HCT116 (cell line): ENCODE measurements at regions not wholly inside any gene's neighbourhood (a gene's known extent, or its start where the extent isn't known, plus 50 kb on each side); places are given as distances from the start of the nearest gene placed in this dataset.

Source experiments
- ATAC-seq: fragments of 200-7000 bp; cut with Tn5 transposase; 2 replicates; pipeline ENCODE4 v1.9.1; 2020; ENCODE audit warnings: mild to moderate bottlenecking, moderate library complexity
- BruUV-seq: library from RNA; stranded (reverse); fragments of 400-500 nt; replicated peaks from 2 replicates; lab custom pipeline; 2021; lab: Mats Ljungman, UMichigan
- CTCF ChIA-PET: fragments of 300-600 bp; sonication (Branson Sonifier 250); formaldehyde crosslinking; loops from one replicate; lab custom pipeline; 2021; ENCODE audit warnings: antibody characterized with exemption; lab: Charles Lee
- POLR2A ChIA-PET: fragments of 300-600, 350-600 bp; sonication (Branson Sonifier 250); formaldehyde crosslinking; loops from one replicate; lab custom pipeline; 2021; ENCODE audit warnings: antibody characterized with exemption; lab: Charles Lee
- RAD21 ChIA-PET, 2 experiments: fragments of 300-600 bp; sonication (Branson Sonifier 250); formaldehyde crosslinking; loops; one replicate each; lab custom pipeline; 2023; ENCODE audit warnings: low total read pairs in 2 of 2; ENCODE audit not compliant: uncharacterized antibody in 2 of 2, unreplicated experiment in 2 of 2, low non-redundant PET in 1 of 2; lab: Charles Lee
- DNase-seq: peaks from one replicate; pipeline ENCODE4 v3.0.0-alpha.2; 2010; ENCODE audit warnings: low read depth, low spot score
- H2AFZ ChIP-seq: fragments of 200-600 bp; shearing (Covaris generic), sonication (generic); 2 replicates; pipeline ENCODE4 v1.6.1; 2017; ENCODE audit warnings: low read depth, mixed run types, mixed read lengths, antibody characterized with exemption, low read length; ENCODE audit not compliant: poor library complexity, severe bottlenecking
- H3K27ac ChIP-seq: 2 replicates; pipeline ENCODE4 v1.5.1; 2012; ENCODE audit warnings: low read depth, low read length
- H3K27me3 ChIP-seq: fragments of 200-600 bp; sonication (generic); 2 replicates; pipeline ENCODE4 v1.6.1; 2016; ENCODE audit warnings: mixed run types, low read length, mixed read lengths; ENCODE audit not compliant: insufficient read depth
- H3K36me3 ChIP-seq, 2 experiments: fragments of 200-500 bp in 1 of 2; fragments of 200-600 bp in 1 of 2; sonication (Bioruptor generic) in 1 of 2; sonication (generic) in 1 of 2; 2 replicates each; pipeline versions ENCODE4 v1.5.1 to v1.6.1; 2014 to 2016; ENCODE audit warnings: low read length in 2 of 2, inconsistent platforms in 1 of 2, mixed read lengths in 1 of 2, mixed run types in 1 of 2; ENCODE audit not compliant: insufficient read depth in 2 of 2, control insufficient read depth in 1 of 2
- H3K4me1 ChIP-seq, 2 experiments: fragments of 200-600 bp in 1 of 2; sonication (generic) in 1 of 2; 2 replicates each; pipeline versions ENCODE4 v1.5.1 to v1.6.1; 2012 to 2017; ENCODE audit warnings: low read length in 2 of 2, inconsistent platforms in 1 of 2, mild to moderate bottlenecking in 1 of 2, mixed read lengths in 1 of 2, mixed run types in 1 of 2, moderate library complexity in 1 of 2; ENCODE audit not compliant: insufficient read depth in 2 of 2, control insufficient read depth in 1 of 2
- H3K4me2 ChIP-seq: fragments of 200-600 bp; sonication (generic); 2 replicates; pipeline ENCODE4 v1.6.1; 2017; ENCODE audit warnings: mixed run types, low read length, mixed read lengths
- H3K4me3 ChIP-seq, 2 experiments: fragments of 200-600 bp in 1 of 2; sonication (generic) in 1 of 2; replicated peaks in 1 of 2; 2 replicates each; pipeline ENCODE4 v1.5.1; 2011 to 2016; ENCODE audit warnings: low read length in 2 of 2, control low read depth in 1 of 2, low read depth in 1 of 2, mild to moderate bottlenecking in 1 of 2, mixed read lengths in 1 of 2, mixed run types in 1 of 2
- H3K79me2 ChIP-seq: fragments of 200-600 bp; sonication (generic); 2 replicates; pipeline ENCODE4 v1.6.1; 2017; ENCODE audit warnings: mild to moderate bottlenecking, mixed run types, low read length, moderate library complexity, mixed read lengths; ENCODE audit not compliant: insufficient read depth
- H3K9ac ChIP-seq: fragments of 200-600 bp; sonication (generic); 2 replicates; pipeline ENCODE4 v1.6.1; 2016; ENCODE audit warnings: low read length, mixed read lengths
- H3K9me2 ChIP-seq: fragments of 200-600 bp; sonication (generic), shearing (Covaris generic); 2 replicates; pipeline ENCODE4 v1.6.1; 2017; ENCODE audit warnings: mixed run types, mild to moderate bottlenecking, moderate library complexity; ENCODE audit not compliant: insufficient read depth
- H3K9me3 ChIP-seq, 2 experiments: fragments of 200-500 bp in 1 of 2; fragments of 200-600 bp in 1 of 2; sonication (Bioruptor generic) in 1 of 2; sonication (generic) in 1 of 2; 2 replicates each; pipeline ENCODE4 v1.6.1; 2014 to 2017; ENCODE audit warnings: low read length in 2 of 2, mixed read lengths in 2 of 2, inconsistent platforms in 1 of 2, low read depth in 1 of 2, mild to moderate bottlenecking in 1 of 2, mixed run types in 1 of 2, moderate library complexity in 1 of 2; ENCODE audit not compliant: control insufficient read depth in 1 of 2, insufficient read depth in 1 of 2
- H4K20me1 ChIP-seq: fragments of 200-600 bp; sonication (generic), shearing (Covaris generic); 2 replicates; pipeline ENCODE4 v1.6.1; 2017; ENCODE audit warnings: mixed run types, mild to moderate bottlenecking, moderate library complexity; ENCODE audit not compliant: insufficient read depth
- ELF1 ChIP-seq: IDR thresholded peaks from 2 replicates; pipeline ENCODE4 v1.6.1; 2012; ENCODE audit warnings: low read depth, borderline replicate concordance
- EZH2 ChIP-seq: fragments of 200-600 bp; sonication (generic); IDR thresholded peaks from 2 replicates; pipeline ENCODE4 v1.6.1; 2017; ENCODE audit warnings: antibody characterized with exemption, mixed run types
- ZBTB33 ChIP-seq: IDR thresholded peaks from 2 replicates; pipeline ENCODE4 v1.6.1; 2011; ENCODE audit warnings: mild to moderate bottlenecking, low read length, moderate library complexity; ENCODE audit not compliant: insufficient replicate concordance; ENCODE audit errors: extremely low read depth
- ZFX ChIP-seq: fragments of 450-650 bp; IDR thresholded peaks from 2 replicates; pipeline ENCODE4 v1.6.1; 2017
- ZNF274 ChIP-seq: fragments of 200-500 bp; sonication (Bioruptor generic); IDR thresholded peaks from 2 replicates; pipeline ENCODE4 v1.6.1; 2014; ENCODE audit warnings: mild to moderate bottlenecking, low read depth, low read length, inconsistent platforms
- intact Hi-C: fragments of 100-400 bp; cut with micrococcal nuclease; formaldehyde crosslinking; loops from 2 replicates; pipeline ENCODE4 v1.10.0; 2022
- TF ChIP-seq, protein P1 (sequence below): IDR thresholded peaks from 2 replicates; pipeline ENCODE4 v1.6.1; 2012

DNA sequence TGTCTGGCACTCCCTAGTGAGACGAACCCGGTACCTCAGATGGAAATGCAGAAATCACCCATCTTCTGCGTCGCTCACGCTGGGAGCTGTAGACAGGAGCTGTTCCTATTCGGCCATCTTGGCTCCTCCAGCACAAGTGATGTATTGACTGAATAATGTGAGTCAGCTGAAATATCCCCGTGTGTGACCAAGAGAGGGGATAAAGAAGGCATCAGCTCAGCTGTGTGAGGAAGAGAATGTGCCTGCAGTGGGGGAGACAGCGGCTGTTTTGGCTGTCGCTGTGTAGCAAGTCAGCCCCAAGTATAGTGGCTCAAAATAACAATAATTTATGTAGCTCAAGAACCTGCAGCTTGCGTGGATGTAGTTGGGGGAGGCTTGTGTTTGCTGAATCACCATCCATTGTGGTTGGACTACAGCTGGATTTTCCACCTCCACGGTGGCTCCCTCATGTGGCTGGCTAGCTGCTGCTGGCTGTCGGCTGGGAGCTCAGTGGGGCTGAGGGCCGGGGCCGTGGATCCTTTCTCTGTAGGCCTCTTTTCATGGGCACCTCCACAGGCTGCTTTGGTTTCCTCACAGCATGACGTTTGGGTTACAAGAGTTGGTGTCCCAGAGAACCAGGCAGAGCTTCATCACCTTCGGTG lies 434.5 kb downstream of the CCSER2 start:
- no peaks in the 10 kb centered on the region for H3K9me2 ChIP-seq
- ChIA-PET RAD21 (no interaction called here), CTCF (interaction anchor here (1.5 kb wide), 1 partner anchor 149 kb away, joined by 7 read pairs; no protein-coding TSS in a partner anchor), POLR2A (no interaction called here)
- 0 out of 2 replicates have a peak, but pooled peaks have one; percentile 38 for ATAC-seq
- H2AFZ ChIP-seq = no peak overlapping the region
- peaks cover 7% of the 10 kb centered on the region; the same call in 1 of the 2 replicates for H3K27me3 ChIP-seq
- no peaks in the 10 kb centered on the region for H4K20me1 ChIP-seq
- H3K4me1 ChIP-seq = no peaks in the 10 kb centered on the region
- no peaks in the 10 kb centered on the region for H3K36me3 ChIP-seq
- BruUV-seq = no TSS peak
- intact Hi-C loops = no loop called here
- H3K4me2 ChIP-seq = no peak overlapping the region
- H3K27ac ChIP-seq = no peak overlapping the region
- H3K4me3 ChIP-seq = no peak overlapping the region
- H3K79me2 ChIP-seq = no peaks in the 10 kb centered on the region
- H3K9me3 ChIP-seq = no peaks in the 10 kb centered on the region
- H3K9ac ChIP-seq = no peak overlapping the region
- no peak for TF ChIP-seq ZBTB33
- TF ChIP-seq, protein P1, sequence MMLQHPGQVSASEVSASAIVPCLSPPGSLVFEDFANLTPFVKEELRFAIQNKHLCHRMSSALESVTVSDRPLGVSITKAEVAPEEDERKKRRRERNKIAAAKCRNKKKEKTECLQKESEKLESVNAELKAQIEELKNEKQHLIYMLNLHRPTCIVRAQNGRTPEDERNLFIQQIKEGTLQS = no peak
- no peak for TF ChIP-seq ZFX
- TF ChIP-seq ELF1 = no peak
- no peak for TF ChIP-seq EZH2
- no peak for TF ChIP-seq ZNF274
- no peak for DNase-seq
